GM23338 (cell line): ENCODE measurements at regions not wholly inside any gene's neighbourhood (a gene's known extent, or its start where the extent isn't known, plus 50 kb on each side); places are given as distances from the start of the nearest gene placed in this dataset.
A peak's percentile ranks its signal among the peaks of the same experiment; 100 is the strongest.

Experiments used
- ATAC-seq: fragments of 200-7000 bp; cut with Tn5 transposase; 3 replicates; pipeline ENCODE4 v1.9.1; 2020
- DNase-seq: peaks from one replicate; pipeline ENCODE4 v3.0.0-alpha.2; 2015; ENCODE audit warnings: low spot score
- H2AFZ ChIP-seq: fragments of 200-600 bp; sonication (generic); 2 replicates; pipeline ENCODE4 v1.8.0; 2016; ENCODE audit warnings: antibody characterized with exemption, mild to moderate bottlenecking, moderate library complexity
- H3F3A ChIP-seq: fragments of 200-600 bp; sonication (generic); replicated peaks from 2 replicates; pipeline ENCODE4 v1.8.0; 2017; ENCODE audit warnings: antibody characterized with exemption, mixed run types, low read depth
- H3K27ac ChIP-seq: fragments of 200-600 bp; sonication (generic); 2 replicates; pipeline ENCODE4 v1.6.1; 2016; ENCODE audit warnings: low read depth
- H3K27me3 ChIP-seq: fragments of 200-600 bp; sonication (generic); 2 replicates; pipeline ENCODE4 v1.8.0; 2016; ENCODE audit warnings: mild to moderate bottlenecking, mixed run types, moderate library complexity; ENCODE audit not compliant: insufficient read depth
- H3K36me3 ChIP-seq: fragments of 200-600 bp; sonication (generic); 2 replicates; pipeline ENCODE4 v1.8.0; 2016; ENCODE audit warnings: mild to moderate bottlenecking; ENCODE audit not compliant: insufficient read depth
- H3K4me1 ChIP-seq: fragments of 200-600 bp; sonication (generic); 2 replicates; pipeline ENCODE4 v1.8.0; 2016; ENCODE audit warnings: mild to moderate bottlenecking, moderate library complexity; ENCODE audit not compliant: insufficient read depth
- H3K4me2 ChIP-seq: fragments of 200-600 bp; sonication (generic); 2 replicates; pipeline ENCODE4 v1.7.1; 2017; ENCODE audit warnings: mixed run types
- H3K4me3 ChIP-seq: fragments of 200-600 bp; sonication (generic); 2 replicates; pipeline ENCODE4 v1.6.1; 2016; ENCODE audit warnings: mixed run types
- H3K79me2 ChIP-seq: fragments of 200-600 bp; sonication (generic); replicated peaks from 2 replicates; pipeline ENCODE4 v1.8.0; 2017; ENCODE audit warnings: mild to moderate bottlenecking; ENCODE audit not compliant: insufficient read depth
- H3K9me2 ChIP-seq: fragments of 200-600 bp; sonication (generic); 2 replicates; pipeline ENCODE4 v1.8.0; 2017; ENCODE audit not compliant: insufficient read depth
- H4K20me1 ChIP-seq: fragments of 200-600 bp; sonication (generic); replicated peaks from 2 replicates; pipeline ENCODE4 v1.8.0; 2017; ENCODE audit warnings: mild to moderate bottlenecking; ENCODE audit not compliant: insufficient read depth
- H3K27ac Mint-ChIP-seq: 2 replicates; pipeline ENCODE4 v1.8.0; 2020; ENCODE audit warnings: inconsistent platforms, mild to moderate bottlenecking, moderate library complexity, mixed read lengths
- H3K27me3 Mint-ChIP-seq: 3 replicates; pipeline ENCODE4 v1.8.0; 2022; ENCODE audit warnings: low read depth, mild to moderate bottlenecking, moderate library complexity, mixed read lengths, inconsistent platforms; ENCODE audit not compliant: insufficient read depth, poor library complexity
- H3K36me3 Mint-ChIP-seq: 3 replicates; pipeline ENCODE4 v1.8.0; 2021; ENCODE audit warnings: low read depth, mild to moderate bottlenecking, inconsistent platforms, moderate library complexity, mixed read lengths
- H3K4me1 Mint-ChIP-seq: 3 replicates; pipeline ENCODE4 v1.8.0; 2020; ENCODE audit warnings: mild to moderate bottlenecking, inconsistent platforms, mixed read lengths
- H3K4me3 Mint-ChIP-seq: 3 replicates; pipeline ENCODE4 v1.8.0; 2021; ENCODE audit warnings: moderate library complexity, mild to moderate bottlenecking, inconsistent platforms, mixed read lengths
- H3K9me3 Mint-ChIP-seq: 3 replicates; pipeline ENCODE4 v1.8.0; 2020; ENCODE audit warnings: moderate library complexity, mild to moderate bottlenecking, inconsistent platforms, mixed read lengths
- CREB1 ChIP-seq: fragments of 250-450 bp; sonication (Bioruptor Pico); IDR thresholded peaks from 2 replicates; pipeline ENCODE4 v1.5.0; 2020; ENCODE audit warnings: low read depth, mild to moderate bottlenecking, moderate library complexity
- EZH2 ChIP-seq: fragments of 200-600 bp; sonication (generic); IDR thresholded peaks from one replicate; pipeline ENCODE4 v1.8.0; 2017; ENCODE audit warnings: antibody characterized with exemption, mild to moderate bottlenecking, low read depth; ENCODE audit not compliant: unreplicated experiment
- EZH2phosphoT487 ChIP-seq: fragments of 200-600 bp; sonication (generic); IDR thresholded peaks from one replicate; pipeline ENCODE4 v1.8.1; 2018; ENCODE audit warnings: antibody characterized with exemption; ENCODE audit not compliant: unreplicated experiment
- JUNB ChIP-seq: IDR thresholded peaks from one replicate; pipeline ENCODE4 v1.6.1; 2016; ENCODE audit warnings: antibody characterized with exemption; ENCODE audit not compliant: unreplicated experiment
- NANOG ChIP-seq: IDR thresholded peaks from 2 replicates; pipeline ENCODE4 v1.6.1; 2016; ENCODE audit warnings: antibody characterized with exemption, borderline replicate concordance
- POLR2AphosphoS5 ChIP-seq: IDR thresholded peaks from 2 replicates; pipeline ENCODE4 v1.6.1; 2016; ENCODE audit warnings: antibody characterized with exemption, low read depth
- STAT1 ChIP-seq: IDR thresholded peaks from one replicate; pipeline ENCODE4 v1.6.1; 2016; ENCODE audit warnings: antibody characterized with exemption; ENCODE audit not compliant: unreplicated experiment
- ZNF114 ChIP-seq: fragments of 250-450 bp; sonication (Bioruptor Pico); IDR thresholded peaks from 2 replicates; pipeline ENCODE4 v1.5.0; 2020; ENCODE audit warnings: mild to moderate bottlenecking, moderate library complexity
- ZNF331 ChIP-seq: fragments of 250-450 bp; sonication (Bioruptor Pico); IDR thresholded peaks from 2 replicates; pipeline ENCODE4 v1.5.0; 2020; ENCODE audit warnings: low read depth, mild to moderate bottlenecking, moderate library complexity
- TF ChIP-seq, protein P1 (sequence below): fragments of 250-450 bp; sonication (Bioruptor Pico); IDR thresholded peaks from 2 replicates; pipeline ENCODE4 v1.5.0; 2020; ENCODE audit warnings: mild to moderate bottlenecking, moderate library complexity
- TF ChIP-seq, protein P2 (sequence below): IDR thresholded peaks from 2 replicates; pipeline ENCODE4 v1.6.1; 2016; ENCODE audit warnings: antibody characterized with exemption
- TF ChIP-seq, protein P3 (sequence below), 2 experiments: fragments of 200-600 bp in 1 of 2; sonication (generic) in 1 of 2; conservative IDR thresholded peaks; 2 replicates each; pipeline versions ENCODE4 v1.5.1 to v1.6.1; 2016 to 2017; ENCODE audit warnings: antibody characterized with exemption in 2 of 2, low read depth in 2 of 2, mild to moderate bottlenecking in 2 of 2, moderate library complexity in 1 of 2
- TF ChIP-seq, protein P4 (sequence below): IDR thresholded peaks from one replicate; pipeline ENCODE4 v1.6.1; 2018; ENCODE audit warnings: antibody characterized with exemption; ENCODE audit not compliant: unreplicated experiment

DNA sequence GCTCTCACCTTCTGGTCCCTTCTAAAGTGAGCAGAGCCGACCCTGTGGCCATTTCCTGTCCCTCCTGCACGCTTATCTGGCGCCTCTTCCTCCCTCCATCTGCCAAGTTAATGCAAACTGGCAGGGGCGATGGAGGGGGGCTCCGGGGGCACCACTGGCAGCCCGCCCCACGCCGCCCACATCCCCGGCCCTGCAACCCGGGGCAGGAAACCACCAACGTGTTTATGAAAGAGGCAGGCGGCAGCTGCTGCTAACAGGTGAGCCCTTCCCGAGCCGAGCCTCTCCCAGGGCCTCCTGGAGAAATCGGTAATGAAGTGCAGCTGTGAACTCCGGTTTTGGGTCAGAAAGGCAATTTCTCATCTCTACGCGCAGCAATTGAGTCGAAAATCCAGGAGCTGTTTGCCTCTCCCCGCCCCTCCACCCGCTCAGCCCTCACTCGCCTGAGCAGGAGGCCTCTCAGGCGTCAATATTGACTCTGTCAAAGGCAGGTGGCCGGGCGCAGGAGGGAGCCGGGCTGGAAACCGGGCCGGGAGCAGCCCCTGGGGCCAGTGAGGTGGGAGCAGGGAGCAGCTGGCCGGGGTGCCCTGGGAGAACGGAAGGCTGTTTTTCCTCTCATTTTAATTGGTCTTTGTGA is 164.4 kb upstream of the GSE1 start:
- Histone ChIP-seq H3K4me2 (no peak overlapping the region), H3K36me3 (no peaks in the 10 kb centered on the region), H4K20me1 (no peaks in the 10 kb centered on the region), H3K9me2 (no peaks in the 10 kb centered on the region), H3K4me3 (no peak overlapping the region), H3F3A (no peaks in the 10 kb centered on the region), H2AFZ (no peak overlapping the region), H3K27ac (no peak overlapping the region), H3K79me2 (no peaks in the 10 kb centered on the region), H3K4me1 (peaks cover 4% of the 10 kb centered on the region; the same call in 1 of the 2 replicates), H3K27me3 (no peaks in the 10 kb centered on the region)
- H3K27ac Mint-ChIP-seq: no peak overlapping the region
- ATAC-seq: peak; percentile 14
- peaks cover 29% of the 10 kb centered on the region for H3K4me1 Mint-ChIP-seq
- H3K36me3 Mint-ChIP-seq: no peaks in the 10 kb centered on the region
- peaks cover 31% of the 10 kb centered on the region for H3K27me3 Mint-ChIP-seq
- no peaks in the 10 kb centered on the region for H3K9me3 Mint-ChIP-seq
- DNase-seq: no peak
- no peak for TF ChIP-seq NANOG
- TF ChIP-seq EZH2: no peak
- TF ChIP-seq POLR2AphosphoS5: no peak
- TF ChIP-seq, protein P1, sequence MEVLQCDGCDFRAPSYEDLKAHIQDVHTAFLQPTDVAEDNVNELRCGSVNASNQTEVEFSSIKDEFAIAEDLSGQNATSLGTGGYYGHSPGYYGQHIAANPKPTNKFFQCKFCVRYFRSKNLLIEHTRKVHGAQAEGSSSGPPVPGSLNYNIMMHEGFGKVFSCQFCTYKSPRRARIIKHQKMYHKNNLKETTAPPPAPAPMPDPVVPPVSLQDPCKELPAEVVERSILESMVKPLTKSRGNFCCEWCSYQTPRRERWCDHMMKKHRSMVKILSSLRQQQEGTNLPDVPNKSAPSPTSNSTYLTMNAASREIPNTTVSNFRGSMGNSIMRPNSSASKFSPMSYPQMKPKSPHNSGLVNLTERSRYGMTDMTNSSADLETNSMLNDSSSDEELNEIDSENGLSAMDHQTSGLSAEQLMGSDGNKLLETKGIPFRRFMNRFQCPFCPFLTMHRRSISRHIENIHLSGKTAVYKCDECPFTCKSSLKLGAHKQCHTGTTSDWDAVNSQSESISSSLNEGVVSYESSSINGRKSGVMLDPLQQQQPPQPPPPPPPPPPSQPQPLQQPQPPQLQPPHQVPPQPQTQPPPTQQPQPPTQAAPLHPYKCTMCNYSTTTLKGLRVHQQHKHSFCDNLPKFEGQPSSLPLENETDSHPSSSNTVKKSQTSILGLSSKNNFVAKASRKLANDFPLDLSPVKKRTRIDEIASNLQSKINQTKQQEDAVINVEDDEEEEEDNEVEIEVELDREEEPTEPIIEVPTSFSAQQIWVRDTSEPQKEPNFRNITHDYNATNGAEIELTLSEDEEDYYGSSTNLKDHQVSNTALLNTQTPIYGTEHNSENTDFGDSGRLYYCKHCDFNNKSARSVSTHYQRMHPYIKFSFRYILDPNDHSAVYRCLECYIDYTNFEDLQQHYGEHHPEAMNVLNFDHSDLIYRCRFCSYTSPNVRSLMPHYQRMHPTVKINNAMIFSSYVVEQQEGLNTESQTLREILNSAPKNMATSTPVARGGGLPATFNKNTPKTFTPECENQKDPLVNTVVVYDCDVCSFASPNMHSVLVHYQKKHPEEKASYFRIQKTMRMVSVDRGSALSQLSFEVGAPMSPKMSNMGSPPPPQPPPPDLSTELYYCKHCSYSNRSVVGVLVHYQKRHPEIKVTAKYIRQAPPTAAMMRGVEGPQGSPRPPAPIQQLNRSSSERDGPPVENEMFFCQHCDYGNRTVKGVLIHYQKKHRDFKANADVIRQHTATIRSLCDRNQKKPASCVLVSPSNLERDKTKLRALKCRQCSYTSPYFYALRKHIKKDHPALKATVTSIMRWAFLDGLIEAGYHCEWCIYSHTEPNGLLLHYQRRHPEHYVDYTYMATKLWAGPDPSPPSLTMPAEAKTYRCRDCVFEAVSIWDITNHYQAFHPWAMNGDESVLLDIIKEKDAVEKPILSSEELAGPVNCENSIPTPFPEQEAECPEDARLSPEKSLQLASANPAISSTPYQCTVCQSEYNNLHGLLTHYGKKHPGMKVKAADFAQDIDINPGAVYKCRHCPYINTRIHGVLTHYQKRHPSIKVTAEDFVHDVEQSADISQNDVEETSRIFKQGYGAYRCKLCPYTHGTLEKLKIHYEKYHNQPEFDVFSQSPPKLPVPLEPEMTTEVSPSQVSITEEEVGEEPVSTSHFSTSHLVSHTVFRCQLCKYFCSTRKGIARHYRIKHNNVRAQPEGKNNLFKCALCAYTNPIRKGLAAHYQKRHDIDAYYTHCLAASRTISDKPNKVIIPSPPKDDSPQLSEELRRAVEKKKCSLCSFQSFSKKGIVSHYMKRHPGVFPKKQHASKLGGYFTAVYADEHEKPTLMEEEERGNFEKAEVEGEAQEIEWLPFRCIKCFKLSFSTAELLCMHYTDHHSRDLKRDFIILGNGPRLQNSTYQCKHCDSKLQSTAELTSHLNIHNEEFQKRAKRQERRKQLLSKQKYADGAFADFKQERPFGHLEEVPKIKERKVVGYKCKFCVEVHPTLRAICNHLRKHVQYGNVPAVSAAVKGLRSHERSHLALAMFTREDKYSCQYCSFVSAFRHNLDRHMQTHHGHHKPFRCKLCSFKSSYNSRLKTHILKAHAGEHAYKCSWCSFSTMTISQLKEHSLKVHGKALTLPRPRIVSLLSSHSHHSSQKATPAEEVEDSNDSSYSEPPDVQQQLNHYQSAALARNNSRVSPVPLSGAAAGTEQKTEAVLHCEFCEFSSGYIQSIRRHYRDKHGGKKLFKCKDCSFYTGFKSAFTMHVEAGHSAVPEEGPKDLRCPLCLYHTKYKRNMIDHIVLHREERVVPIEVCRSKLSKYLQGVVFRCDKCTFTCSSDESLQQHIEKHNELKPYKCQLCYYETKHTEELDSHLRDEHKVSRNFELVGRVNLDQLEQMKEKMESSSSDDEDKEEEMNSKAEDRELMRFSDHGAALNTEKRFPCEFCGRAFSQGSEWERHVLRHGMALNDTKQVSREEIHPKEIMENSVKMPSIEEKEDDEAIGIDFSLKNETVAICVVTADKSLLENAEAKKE (CRISPR knock-in tag): no peak
- no peak for TF ChIP-seq CREB1
- TF ChIP-seq, protein P2, sequence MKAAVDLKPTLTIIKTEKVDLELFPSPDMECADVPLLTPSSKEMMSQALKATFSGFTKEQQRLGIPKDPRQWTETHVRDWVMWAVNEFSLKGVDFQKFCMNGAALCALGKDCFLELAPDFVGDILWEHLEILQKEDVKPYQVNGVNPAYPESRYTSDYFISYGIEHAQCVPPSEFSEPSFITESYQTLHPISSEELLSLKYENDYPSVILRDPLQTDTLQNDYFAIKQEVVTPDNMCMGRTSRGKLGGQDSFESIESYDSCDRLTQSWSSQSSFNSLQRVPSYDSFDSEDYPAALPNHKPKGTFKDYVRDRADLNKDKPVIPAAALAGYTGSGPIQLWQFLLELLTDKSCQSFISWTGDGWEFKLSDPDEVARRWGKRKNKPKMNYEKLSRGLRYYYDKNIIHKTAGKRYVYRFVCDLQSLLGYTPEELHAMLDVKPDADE: no peak
- TF ChIP-seq, protein P3, sequence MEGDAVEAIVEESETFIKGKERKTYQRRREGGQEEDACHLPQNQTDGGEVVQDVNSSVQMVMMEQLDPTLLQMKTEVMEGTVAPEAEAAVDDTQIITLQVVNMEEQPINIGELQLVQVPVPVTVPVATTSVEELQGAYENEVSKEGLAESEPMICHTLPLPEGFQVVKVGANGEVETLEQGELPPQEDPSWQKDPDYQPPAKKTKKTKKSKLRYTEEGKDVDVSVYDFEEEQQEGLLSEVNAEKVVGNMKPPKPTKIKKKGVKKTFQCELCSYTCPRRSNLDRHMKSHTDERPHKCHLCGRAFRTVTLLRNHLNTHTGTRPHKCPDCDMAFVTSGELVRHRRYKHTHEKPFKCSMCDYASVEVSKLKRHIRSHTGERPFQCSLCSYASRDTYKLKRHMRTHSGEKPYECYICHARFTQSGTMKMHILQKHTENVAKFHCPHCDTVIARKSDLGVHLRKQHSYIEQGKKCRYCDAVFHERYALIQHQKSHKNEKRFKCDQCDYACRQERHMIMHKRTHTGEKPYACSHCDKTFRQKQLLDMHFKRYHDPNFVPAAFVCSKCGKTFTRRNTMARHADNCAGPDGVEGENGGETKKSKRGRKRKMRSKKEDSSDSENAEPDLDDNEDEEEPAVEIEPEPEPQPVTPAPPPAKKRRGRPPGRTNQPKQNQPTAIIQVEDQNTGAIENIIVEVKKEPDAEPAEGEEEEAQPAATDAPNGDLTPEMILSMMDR (conservative IDR thresholded peaks at IDR 0.05; ENCODE audit: low read depth in 2 of 2): no peak
- TF ChIP-seq, protein P4, sequence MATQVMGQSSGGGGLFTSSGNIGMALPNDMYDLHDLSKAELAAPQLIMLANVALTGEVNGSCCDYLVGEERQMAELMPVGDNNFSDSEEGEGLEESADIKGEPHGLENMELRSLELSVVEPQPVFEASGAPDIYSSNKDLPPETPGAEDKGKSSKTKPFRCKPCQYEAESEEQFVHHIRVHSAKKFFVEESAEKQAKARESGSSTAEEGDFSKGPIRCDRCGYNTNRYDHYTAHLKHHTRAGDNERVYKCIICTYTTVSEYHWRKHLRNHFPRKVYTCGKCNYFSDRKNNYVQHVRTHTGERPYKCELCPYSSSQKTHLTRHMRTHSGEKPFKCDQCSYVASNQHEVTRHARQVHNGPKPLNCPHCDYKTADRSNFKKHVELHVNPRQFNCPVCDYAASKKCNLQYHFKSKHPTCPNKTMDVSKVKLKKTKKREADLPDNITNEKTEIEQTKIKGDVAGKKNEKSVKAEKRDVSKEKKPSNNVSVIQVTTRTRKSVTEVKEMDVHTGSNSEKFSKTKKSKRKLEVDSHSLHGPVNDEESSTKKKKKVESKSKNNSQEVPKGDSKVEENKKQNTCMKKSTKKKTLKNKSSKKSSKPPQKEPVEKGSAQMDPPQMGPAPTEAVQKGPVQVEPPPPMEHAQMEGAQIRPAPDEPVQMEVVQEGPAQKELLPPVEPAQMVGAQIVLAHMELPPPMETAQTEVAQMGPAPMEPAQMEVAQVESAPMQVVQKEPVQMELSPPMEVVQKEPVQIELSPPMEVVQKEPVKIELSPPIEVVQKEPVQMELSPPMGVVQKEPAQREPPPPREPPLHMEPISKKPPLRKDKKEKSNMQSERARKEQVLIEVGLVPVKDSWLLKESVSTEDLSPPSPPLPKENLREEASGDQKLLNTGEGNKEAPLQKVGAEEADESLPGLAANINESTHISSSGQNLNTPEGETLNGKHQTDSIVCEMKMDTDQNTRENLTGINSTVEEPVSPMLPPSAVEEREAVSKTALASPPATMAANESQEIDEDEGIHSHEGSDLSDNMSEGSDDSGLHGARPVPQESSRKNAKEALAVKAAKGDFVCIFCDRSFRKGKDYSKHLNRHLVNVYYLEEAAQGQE: no peak
- TF ChIP-seq ZNF114 (CRISPR knock-in tag): no peak
- no peak for TF ChIP-seq EZH2phosphoT487
- no peak for TF ChIP-seq JUNB
- no peak for TF ChIP-seq ZNF331 (CRISPR knock-in tag)
- no peak for TF ChIP-seq STAT1
- no peak overlapping the region for H3K4me3 Mint-ChIP-seq
